ENCODE measurements at regions not wholly inside any gene's neighbourhood (a gene's known extent, or its start where the extent isn't known, plus 50 kb on each side); places are given as distances from the start of the nearest gene placed in this dataset.
"Not testable (repeated sequence)": the region's sequence is repeated elsewhere in the genome, so short reads cannot be mapped to it uniquely, and the experiment has no call there.

GRCh38 chr14:48614003-48614402, 938.6 kb upstream of the MDGA2 start:
- no peak for DNase-seq (ENCODE audit: extremely low spot score)
- TF ChIP-seq NFRKB (IDR thresholded peaks at IDR 0.05), result no peak
- TF ChIP-seq TARDBP (IDR thresholded peaks at IDR 0.05), result no peak
- TF ChIP-seq LEF1 (IDR thresholded peaks at IDR 0.05; ENCODE audit: borderline replicate concordance), result no peak
- no peak for TF ChIP-seq ARNT (IDR thresholded peaks at IDR 0.05)
- TF ChIP-seq PKNOX1 (IDR thresholded peaks at IDR 0.05), result no peak
- TF ChIP-seq SP1 (IDR thresholded peaks at IDR 0.05), result no peak
- TF ChIP-seq ZNF384 (IDR thresholded peaks at IDR 0.05), result no peak
- TF ChIP-seq ELF4 (IDR thresholded peaks at IDR 0.05), result no peak
- no peak for TF ChIP-seq L3MBTL2 (conservative IDR thresholded peaks at IDR 0.05)
- TF ChIP-seq SUZ12 (IDR thresholded peaks at IDR 0.05), result no peak
- no peak for TF ChIP-seq FOXA1 (IDR thresholded peaks at IDR 0.05)
- TF ChIP-seq BHLHE40 (IDR thresholded peaks at IDR 0.05; ENCODE audit: borderline replicate concordance), result no peak
- TF ChIP-seq CTBP1 (IDR thresholded peaks at IDR 0.05; ENCODE audit: borderline replicate concordance), result no peak
- no peak for TF ChIP-seq FOXK2 (IDR thresholded peaks at IDR 0.05)
- no peak for TF ChIP-seq HDGF (IDR thresholded peaks at IDR 0.05; ENCODE audit: borderline replicate concordance)
- TF ChIP-seq FOXM1 (IDR thresholded peaks at IDR 0.05; ENCODE audit: borderline replicate concordance), result no peak
- CTCF ChIA-PET, result no interaction called here
- POLR2A ChIA-PET, result no interaction called here

GRCh38 chr14:48606960-48607359, 931.6 kb upstream of the MDGA2 start:
- DNase-seq (ENCODE audit: extremely low spot score); POLR2A ChIA-PET; CTCF ChIA-PET: not testable (repeated sequence)

- ChIA-PET CTCF (no interaction called here), POLR2A (no interaction called here)
- no peak for TF ChIP-seq TARDBP (IDR thresholded peaks at IDR 0.05)
- no peak for TF ChIP-seq HDGF (IDR thresholded peaks at IDR 0.05; ENCODE audit: borderline replicate concordance)
- no peak for TF ChIP-seq PKNOX1 (IDR thresholded peaks at IDR 0.05)
- TF ChIP-seq ELF4 (IDR thresholded peaks at IDR 0.05), result no peak
- no peak for TF ChIP-seq NFRKB (IDR thresholded peaks at IDR 0.05)
- no peak for TF ChIP-seq SUZ12 (IDR thresholded peaks at IDR 0.05)
- TF ChIP-seq CTBP1 (IDR thresholded peaks at IDR 0.05; ENCODE audit: borderline replicate concordance), result no peak
- no peak for DNase-seq (ENCODE audit: extremely low spot score)
Observed at GRCh38 chr14:48598458-48598857, 923.1 kb upstream of the MDGA2 start.

GRCh38 chr14:48586099-48586498, 910.7 kb upstream of the MDGA2 start:
- TF ChIP-seq ARNT (IDR thresholded peaks at IDR 0.05), result no peak
- no peak for TF ChIP-seq LEF1 (IDR thresholded peaks at IDR 0.05; ENCODE audit: borderline replicate concordance)
- no peak for TF ChIP-seq FOXK2 (IDR thresholded peaks at IDR 0.05)
- TF ChIP-seq HDGF (IDR thresholded peaks at IDR 0.05; ENCODE audit: borderline replicate concordance), result no peak
- no peak for TF ChIP-seq TARDBP (IDR thresholded peaks at IDR 0.05)
- TF ChIP-seq CTBP1 (IDR thresholded peaks at IDR 0.05; ENCODE audit: borderline replicate concordance), result no peak
- no peak for TF ChIP-seq ZNF384 (IDR thresholded peaks at IDR 0.05)
- TF ChIP-seq SUZ12 (IDR thresholded peaks at IDR 0.05), result no peak
- no peak for TF ChIP-seq ELF4 (IDR thresholded peaks at IDR 0.05)
- no peak for TF ChIP-seq FOXM1 (IDR thresholded peaks at IDR 0.05; ENCODE audit: borderline replicate concordance)
- TF ChIP-seq SP1 (IDR thresholded peaks at IDR 0.05), result no peak
- TF ChIP-seq L3MBTL2 (conservative IDR thresholded peaks at IDR 0.05), result no peak
- no peak for TF ChIP-seq FOXA1 (IDR thresholded peaks at IDR 0.05)
- no peak for TF ChIP-seq NFRKB (IDR thresholded peaks at IDR 0.05)
- no peak for TF ChIP-seq BHLHE40 (IDR thresholded peaks at IDR 0.05; ENCODE audit: borderline replicate concordance)
- no peak for TF ChIP-seq PKNOX1 (IDR thresholded peaks at IDR 0.05)
- ChIA-PET POLR2A (no interaction called here), CTCF (no interaction called here)
- no peak for DNase-seq (ENCODE audit: extremely low spot score)

GRCh38 chr14:48584031-48584430, 908.6 kb upstream of the MDGA2 start:
- no peak for DNase-seq (ENCODE audit: extremely low spot score)
- ChIA-PET POLR2A (no interaction called here), CTCF (no interaction called here)
- TF ChIP-seq SP1 (IDR thresholded peaks at IDR 0.05), result no peak
- no peak for TF ChIP-seq CTBP1 (IDR thresholded peaks at IDR 0.05; ENCODE audit: borderline replicate concordance)

GRCh38 chr14:48582938-48583337, 907.5 kb upstream of the MDGA2 start:
- ChIA-PET CTCF (no interaction called here), POLR2A (no interaction called here)
- TF ChIP-seq SP1 (IDR thresholded peaks at IDR 0.05) (no peak), FOXM1 (IDR thresholded peaks at IDR 0.05; ENCODE audit: borderline replicate concordance) (no peak), BHLHE40 (IDR thresholded peaks at IDR 0.05; ENCODE audit: borderline replicate concordance) (no peak), FOXA1 (IDR thresholded peaks at IDR 0.05) (no peak), CTBP1 (IDR thresholded peaks at IDR 0.05; ENCODE audit: borderline replicate concordance) (no peak), LEF1 (IDR thresholded peaks at IDR 0.05; ENCODE audit: borderline replicate concordance) (no peak), PKNOX1 (IDR thresholded peaks at IDR 0.05) (no peak), L3MBTL2 (conservative IDR thresholded peaks at IDR 0.05) (no peak)
- no peak for DNase-seq (ENCODE audit: extremely low spot score)

- CTCF ChIA-PET, result no interaction called here
- DNase-seq (ENCODE audit: extremely low spot score), result no peak
- POLR2A ChIA-PET, result no interaction called here
- TF ChIP-seq PKNOX1 (IDR thresholded peaks at IDR 0.05) (no peak), SUZ12 (IDR thresholded peaks at IDR 0.05) (no peak), LEF1 (IDR thresholded peaks at IDR 0.05; ENCODE audit: borderline replicate concordance) (no peak), FOXM1 (IDR thresholded peaks at IDR 0.05; ENCODE audit: borderline replicate concordance) (no peak), FOXK2 (IDR thresholded peaks at IDR 0.05) (no peak), ELF4 (IDR thresholded peaks at IDR 0.05) (no peak), HDGF (IDR thresholded peaks at IDR 0.05; ENCODE audit: borderline replicate concordance) (no peak), CTBP1 (IDR thresholded peaks at IDR 0.05; ENCODE audit: borderline replicate concordance) (no peak), NFRKB (IDR thresholded peaks at IDR 0.05) (no peak), SP1 (IDR thresholded peaks at IDR 0.05) (no peak), TARDBP (IDR thresholded peaks at IDR 0.05) (no peak), L3MBTL2 (conservative IDR thresholded peaks at IDR 0.05) (no peak), ARNT (IDR thresholded peaks at IDR 0.05) (no peak), BHLHE40 (IDR thresholded peaks at IDR 0.05; ENCODE audit: borderline replicate concordance) (no peak), ZNF384 (IDR thresholded peaks at IDR 0.05) (no peak), FOXA1 (IDR thresholded peaks at IDR 0.05) (no peak)
Observed at GRCh38 chr14:48580692-48581091, 905.3 kb upstream of the MDGA2 start.

Data from HEK293T (cell line).